ENCODE measurements at regions not wholly inside any gene's neighbourhood (a gene's known extent, or its start where the extent isn't known, plus 50 kb on each side); places are given as distances from the start of the nearest gene placed in this dataset.
"Not testable (repeated sequence)": the region's sequence is repeated elsewhere in the genome, so short reads cannot be mapped to it uniquely, and the experiment has no call there.

GRCh38 chr16:77488652-77489051 lies 53.8 kb upstream of the ADAMTS18 start:
- DNase-seq: no peak

- DNase-seq: no peak
Observed at GRCh38 chr16:77491091-77491490, 56.3 kb upstream of the ADAMTS18 start.

- no peak for DNase-seq
Observed at GRCh38 chr16:77496934-77497333, 62.1 kb upstream of the ADAMTS18 start.

- no peak for DNase-seq
Observed at GRCh38 chr16:77499373-77500285, 64.8 kb upstream of the ADAMTS18 start.

GRCh38 chr16:77500286-77500598 lies 65.4 kb upstream of the ADAMTS18 start:
- no peak for DNase-seq

- no peak for DNase-seq
Observed at GRCh38 chr16:77500934-77501664, 66.3 kb upstream of the ADAMTS18 start.

GRCh38 chr16:77502448-77502847 lies 67.6 kb upstream of the ADAMTS18 start:
- DNase-seq: no peak

GRCh38 chr16:77506492-77506891 lies 71.7 kb upstream of the ADAMTS18 start:
- not testable (repeated sequence) for DNase-seq

- DNase-seq: no peak
Observed at GRCh38 chr16:77509051-77509450, 74.2 kb upstream of the ADAMTS18 start.

- DNase-seq: no peak
Observed at GRCh38 chr16:77509796-77510195, 75.0 kb upstream of the ADAMTS18 start.

- no peak for DNase-seq
Observed at GRCh38 chr16:77511053-77511452, 76.2 kb upstream of the ADAMTS18 start.

- DNase-seq: no peak
Observed at GRCh38 chr16:77514500-77515220, 79.8 kb upstream of the ADAMTS18 start.

GRCh38 chr16:77525226-77525625 lies 90.4 kb upstream of the ADAMTS18 start:
- not testable (repeated sequence) for DNase-seq

GRCh38 chr16:77531752-77532151 lies 96.9 kb upstream of the ADAMTS18 start:
- no peak for DNase-seq

- DNase-seq: no peak
Observed at GRCh38 chr16:77536809-77537208, 102.0 kb upstream of the ADAMTS18 start.

- no peak for DNase-seq
Observed at GRCh38 chr16:77539421-77540034, 104.7 kb upstream of the ADAMTS18 start.

GRCh38 chr16:77540646-77541045 lies 105.8 kb upstream of the ADAMTS18 start:
- DNase-seq: no peak

GRCh38 chr16:77541165-77541564 lies 106.3 kb upstream of the ADAMTS18 start:
- DNase-seq: no peak

GRCh38 chr16:77548151-77548550 lies 113.3 kb upstream of the ADAMTS18 start:
- no peak for DNase-seq

- no peak for DNase-seq
Observed at GRCh38 chr16:77548766-77549165, 113.9 kb upstream of the ADAMTS18 start.

GRCh38 chr16:77549876-77550275 lies 115.0 kb upstream of the ADAMTS18 start:
- no peak for DNase-seq

- DNase-seq: no peak
Observed at GRCh38 chr16:77551357-77551756, 116.5 kb upstream of the ADAMTS18 start.

- DNase-seq: no peak
Observed at GRCh38 chr16:77553130-77553529, 118.3 kb upstream of the ADAMTS18 start.
